Tibial nerve (tissue), 4 donors: ENCODE measurements at regions not wholly inside any gene's neighbourhood (a gene's known extent, or its start where the extent isn't known, plus 50 kb on each side); places are given as distances from the start of the nearest gene placed in this dataset.

Experiments used
- DNase-seq, 2 donors: peaks; one replicate each; pipeline ENCODE4 v3.0.0-alpha.2; 2019; ENCODE audit warnings: low spot score in 2 of 2
- H3K27ac ChIP-seq, 4 donors: fragments of 200-600 bp; sonication (generic) in 3 of 4; one replicate each; pipeline ENCODE4 v1.5.1; 2017 to 2019; ENCODE audit warnings: mild to moderate bottlenecking in 1 of 4
- H3K27me3 ChIP-seq, 2 donors: fragments of 200-600 bp; sonication (generic) in 1 of 2; one replicate each; pipeline versions ENCODE4 v1.5.1 to v1.6.0; 2017 to 2019
- H3K36me3 ChIP-seq, 3 donors: fragments of 200-600 bp; sonication (generic); one replicate each; pipeline ENCODE4 v1.5.1; 2018 to 2019
- H3K4me1 ChIP-seq, 4 donors: fragments of 200-600 bp; sonication (generic) in 3 of 4; one replicate each; pipeline ENCODE4 v1.5.1; 2017 to 2019
- H3K4me3 ChIP-seq, 4 donors: fragments of 200-600 bp; sonication (generic) in 3 of 4; one replicate each; pipeline ENCODE4 v1.5.1; 2017 to 2019; ENCODE audit warnings: mild to moderate bottlenecking in 1 of 4, moderate library complexity in 1 of 4
- H3K9me3 ChIP-seq, 4 donors: fragments of 200-600 bp; sonication (generic) in 3 of 4; one replicate each; pipeline ENCODE4 v1.5.1; 2017 to 2019
- CTCF ChIP-seq, 5 experiments: fragments of 200-600 bp in 3 of 5; fragments of 450-650 bp in 2 of 5; sonication (generic) in 3 of 5; IDR thresholded peaks; one replicate each; pipeline ENCODE4 v1.5.1; 2016 to 2019; ENCODE audit warnings: antibody characterized with exemption in 5 of 5, mild to moderate bottlenecking in 3 of 5, moderate library complexity in 2 of 5
- EP300 ChIP-seq, 2 donors: sonication (generic); formaldehyde crosslinking; IDR thresholded peaks; one replicate each; pipeline ENCODE4 v1.6.1; 2017; ENCODE audit warnings: antibody characterized with exemption in 2 of 2, mild to moderate bottlenecking in 1 of 2
- POLR2A ChIP-seq, 2 donors: fragments of 450-650 bp; IDR thresholded peaks; one replicate each; pipeline ENCODE4 v1.6.1; 2017; ENCODE audit warnings: antibody characterized with exemption in 2 of 2, mild to moderate bottlenecking in 2 of 2, moderate library complexity in 2 of 2
- WGBS, 2 donors: methylation state at CpG; one replicate each; pipeline ENCODE4 v1.1.5; 2018; 5-methylcytosine and 5-hydroxymethylcytosine counted together

DNA sequence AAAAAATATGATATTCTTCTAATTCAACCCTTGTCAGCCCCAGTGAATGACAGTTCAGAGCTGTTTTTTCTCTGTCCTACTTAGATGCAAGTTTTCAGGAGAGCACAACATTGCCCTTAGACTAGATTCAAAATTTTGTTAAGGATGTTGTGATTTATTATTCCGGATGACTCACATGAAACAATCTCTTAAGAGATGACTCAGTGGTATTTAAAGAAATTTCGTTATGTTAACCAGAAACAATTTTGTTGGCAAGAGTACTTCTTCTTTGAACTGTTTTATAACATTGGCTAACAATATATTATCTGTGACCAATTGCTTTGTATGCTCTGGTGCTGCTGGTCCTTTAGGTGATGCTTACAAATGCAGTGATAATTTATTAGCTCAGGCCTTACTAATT, 132.0 kb downstream of the IZUMO3 start:
- no peaks in the 10 kb centered on the region for H3K27me3 ChIP-seq
- 32 to 45% methylated on average over 2 of the region's 2 CpGs for WGBS, 2 donors
- no peaks in the 10 kb centered on the region for H3K4me1 ChIP-seq
- H3K36me3 ChIP-seq = no peaks in the 10 kb centered on the region
- DNase-seq = no peak
- peaks cover 0 to 4% (median 0%) of the 10 kb centered on the region in 4 donors for H3K9me3 ChIP-seq
- TF ChIP-seq CTCF (IDR thresholded peaks at IDR 0.05) = no peak
- no peak for TF ChIP-seq POLR2A (IDR thresholded peaks at IDR 0.05)
- TF ChIP-seq EP300 (IDR thresholded peaks at IDR 0.05) = no peak
- H3K4me3 ChIP-seq = no peak overlapping the region
- H3K27ac ChIP-seq = no peak overlapping the region

- 54 to 60% methylated on average over 4 of the region's 4 CpGs for WGBS, 2 donors
- H3K27me3 ChIP-seq = no peaks in the 10 kb centered on the region
- TF ChIP-seq EP300 (IDR thresholded peaks at IDR 0.05) = no peak
- no peak for TF ChIP-seq POLR2A (IDR thresholded peaks at IDR 0.05)
- no peak for TF ChIP-seq CTCF (IDR thresholded peaks at IDR 0.05)
- no peaks in the 10 kb centered on the region for H3K36me3 ChIP-seq
- H3K4me3 ChIP-seq = no peak overlapping the region
- H3K4me1 ChIP-seq = no peaks in the 10 kb centered on the region
- no peak overlapping the region for H3K27ac ChIP-seq
- H3K9me3 ChIP-seq = no peaks in the 10 kb centered on the region
- DNase-seq = no peak
Observed at GRCh38 chr9:24398466-24398865, 147.2 kb downstream of the IZUMO3 start.

GRCh38 chr9:24391095-24391494, 154.6 kb downstream of the IZUMO3 start:
- DNase-seq = no peak
- no peak for TF ChIP-seq POLR2A (IDR thresholded peaks at IDR 0.05)
- no peak for TF ChIP-seq CTCF (IDR thresholded peaks at IDR 0.05)
- no peak for TF ChIP-seq EP300 (IDR thresholded peaks at IDR 0.05)
- Histone ChIP-seq H3K4me3 (no peak overlapping the region), H3K36me3 (no peaks in the 10 kb centered on the region), H3K9me3 (peaks cover 0 to 8% (median 0%) of the 10 kb centered on the region in 4 donors), H3K4me1 (no peaks in the 10 kb centered on the region), H3K27me3 (no peaks in the 10 kb centered on the region), H3K27ac (no peak overlapping the region)
- WGBS, 2 donors = 90 to 92% methylated on average over 4 of the region's 4 CpGs

DNA sequence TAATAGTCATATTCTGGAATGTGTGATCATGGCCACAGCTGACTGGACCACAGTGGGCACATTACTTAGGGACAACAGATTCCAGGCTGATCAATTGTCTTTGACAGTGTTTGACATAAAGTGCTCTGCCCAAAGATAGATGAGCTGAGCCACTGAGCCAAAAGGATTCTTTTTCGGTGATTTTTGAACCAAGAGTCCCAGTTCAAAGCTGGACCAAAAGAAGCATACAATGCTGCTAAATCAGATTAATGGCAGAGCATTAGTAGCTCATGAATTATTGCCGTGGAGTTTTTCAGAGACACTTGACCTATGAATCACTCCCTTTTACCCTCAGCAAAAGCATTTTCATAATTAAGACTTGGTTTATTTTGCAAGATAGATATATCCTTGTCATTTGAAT, 160.6 kb downstream of the IZUMO3 start:
- DNase-seq = no peak
- H3K9me3 ChIP-seq = no peaks in the 10 kb centered on the region
- no peaks in the 10 kb centered on the region for H3K4me1 ChIP-seq
- no peaks in the 10 kb centered on the region for H3K36me3 ChIP-seq
- TF ChIP-seq CTCF (IDR thresholded peaks at IDR 0.05) (no peak), EP300 (IDR thresholded peaks at IDR 0.05) (no peak), POLR2A (IDR thresholded peaks at IDR 0.05) (no peak)
- WGBS, 2 donors = 61 to 66% methylated on average over 2 of the region's 2 CpGs
- no peaks in the 10 kb centered on the region for H3K27me3 ChIP-seq
- H3K4me3 ChIP-seq = no peak overlapping the region
- H3K27ac ChIP-seq = no peak overlapping the region

GRCh38 chr9:24382566-24382965, 163.1 kb downstream of the IZUMO3 start:
- no peak overlapping the region for H3K27ac ChIP-seq
- TF ChIP-seq POLR2A (IDR thresholded peaks at IDR 0.05) = no peak
- DNase-seq = no peak
- no peaks in the 10 kb centered on the region for H3K27me3 ChIP-seq
- H3K4me1 ChIP-seq = no peaks in the 10 kb centered on the region
- H3K9me3 ChIP-seq = peaks cover 0 to 2% (median 0%) of the 10 kb centered on the region in 4 donors
- no peak overlapping the region for H3K4me3 ChIP-seq
- 68 to 71% methylated on average over 3 of the region's 3 CpGs for WGBS, 2 donors
- no peaks in the 10 kb centered on the region for H3K36me3 ChIP-seq

DNA sequence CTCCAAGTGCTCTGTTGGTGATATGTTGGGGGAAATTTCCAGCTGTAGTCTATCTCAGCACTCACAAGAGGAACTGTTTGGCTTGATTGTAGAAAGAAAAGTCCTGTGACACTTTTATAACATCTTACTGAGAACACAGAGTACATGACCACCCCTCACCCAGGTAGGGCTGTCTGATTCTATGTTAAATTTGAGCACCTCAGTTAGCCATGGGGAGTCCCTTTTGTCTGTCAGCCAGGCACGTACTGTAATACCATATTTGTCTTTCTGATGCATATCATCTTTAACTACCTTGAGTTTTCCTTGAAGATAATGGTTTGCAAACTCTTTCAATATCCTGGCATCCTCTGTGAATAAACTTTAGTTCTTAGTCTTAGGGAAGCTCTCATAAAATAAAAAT, 164.5 kb downstream of the IZUMO3 start:
- no peak for DNase-seq
- WGBS, 2 donors = 61 to 76% methylated on average over 1 of the region's 1 CpG

More for the DNA sequence above, 164.5 kb downstream of the IZUMO3 start:
- H3K27ac ChIP-seq = no peak overlapping the region
- H3K36me3 ChIP-seq = no peaks in the 10 kb centered on the region
- TF ChIP-seq EP300 (IDR thresholded peaks at IDR 0.05) = no peak
- no peak for TF ChIP-seq POLR2A (IDR thresholded peaks at IDR 0.05)
- TF ChIP-seq CTCF (IDR thresholded peaks at IDR 0.05) = no peak
- H3K9me3 ChIP-seq = peaks cover 0 to 10% (median 3%) of the 10 kb centered on the region in 4 donors
- no peak overlapping the region for H3K4me3 ChIP-seq
- H3K27me3 ChIP-seq = no peaks in the 10 kb centered on the region
- H3K4me1 ChIP-seq = no peaks in the 10 kb centered on the region
